Right lobe of liver (tissue), 6 donors: ENCODE measurements at regions not wholly inside any gene's neighbourhood (a gene's known extent, or its start where the extent isn't known, plus 50 kb on each side); places are given as distances from the start of the nearest gene placed in this dataset.
"Not testable (repeated sequence)": the region's sequence is repeated elsewhere in the genome, so short reads cannot be mapped to it uniquely, and the experiment has no call there.

Experiments
- ATAC-seq, 4 donors: fragments of 200-7000 bp; cut with Tn5 transposase; one replicate each; pipeline ENCODE4 v1.9.1; 2020; ENCODE audit warnings: mild to moderate bottlenecking in 4 of 4, moderate library complexity in 4 of 4
- DNase-seq, 3 donors: peaks; one replicate each; pipeline ENCODE4 v3.0.0-alpha.2; 2020
- H3K27ac ChIP-seq, 3 donors: fragments of 200-600 bp; one replicate each; pipeline ENCODE4 v1.8.0; 2022
- H3K27me3 ChIP-seq, 2 donors: fragments of 200-600 bp; one replicate each; pipeline ENCODE4 v1.8.0; 2022
- H3K36me3 ChIP-seq, 4 donors: fragments of 200-600 bp; sonication (generic) in 1 of 4; one replicate each; pipeline versions ENCODE4 v1.5.1 to v1.8.0; 2017 to 2022; ENCODE audit warnings: control low read depth in 1 of 4
- H3K4me1 ChIP-seq, 4 donors: fragments of 200-600 bp; sonication (generic) in 1 of 4; one replicate each; pipeline versions ENCODE4 v1.5.1 to v1.8.0; 2017 to 2022; ENCODE audit warnings: control low read depth in 1 of 4
- H3K4me3 ChIP-seq, 3 donors: fragments of 200-600 bp; one replicate each; pipeline ENCODE4 v1.8.0; 2022
- H3K9me3 ChIP-seq, 4 donors: fragments of 200-600 bp; sonication (generic) in 1 of 4; one replicate each; pipeline versions ENCODE4 v1.5.1 to v1.8.0; 2017 to 2022; ENCODE audit warnings: control low read depth in 1 of 4
- CTCF ChIP-seq, 4 donors: fragments of 200-600 bp in 3 of 4; fragments of 450-650 bp in 1 of 4; IDR thresholded peaks; one replicate each; pipeline versions ENCODE4 v1.5.1 to v1.8.0; 2016 to 2022; ENCODE audit warnings: antibody characterized with exemption in 4 of 4, mild to moderate bottlenecking in 2 of 4
- POLR2A ChIP-seq: fragments of 450-650 bp; IDR thresholded peaks from one replicate; pipeline ENCODE4 v1.6.1; 2017; ENCODE audit warnings: antibody characterized with exemption, mild to moderate bottlenecking
- WGBS: methylation state at CpG from one replicate; pipeline ENCODE4 v1.1.6; 2018; ENCODE audit warnings: low coverage, low lambda C conversion rate; ENCODE audit not compliant: insufficient coverage; ENCODE audit errors: missing lambda C conversion rate; 5-methylcytosine and 5-hydroxymethylcytosine counted together
- intact Hi-C, 2 donors: fragments of 100-400 bp; cut with DNase I; formaldehyde crosslinking; loops; one replicate each; pipeline versions ENCODE4 v1.11.2 to v1.14.1; 2022
- donor health status: DM: no; HTN: yes; CAD: no.
- donor health status: DM: no; HTN: no; CAD: no.
- donor health status: DM: no; HTN: no; CAD: no.
- donor health status: DM: no; HTN: yes; CAD: no.
- donor health status: DM: no; HTN: yes; CAD: no.

GRCh38 chr13:73521985-73522524, 463.2 kb downstream of the KLF5 start:
- no peaks in the 10 kb centered on the region for H3K27me3 ChIP-seq

DNA sequence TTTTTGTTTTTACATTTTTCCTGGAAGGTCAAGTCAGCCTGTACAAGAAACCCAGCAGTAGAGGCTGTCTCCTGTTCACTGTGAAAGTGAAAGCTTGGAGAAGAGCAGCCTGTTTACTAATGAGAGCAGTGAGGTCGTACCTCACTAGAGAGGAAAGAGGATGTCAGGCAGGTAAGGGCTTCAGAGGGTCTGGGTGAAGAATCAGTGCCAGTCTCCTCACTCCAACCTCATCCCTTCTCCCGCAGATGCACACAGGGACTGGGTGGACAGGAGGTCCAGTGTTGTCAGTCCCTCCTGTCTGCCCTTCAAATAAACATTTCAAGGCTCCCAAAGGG, 462.5 kb downstream of the KLF5 start:
- Histone ChIP-seq H3K36me3 (no peaks in the 10 kb centered on the region), H3K27me3 (no peaks in the 10 kb centered on the region), H3K9me3 (no peaks in the 10 kb centered on the region), H3K4me3 (no peak overlapping the region), H3K4me1 (no peaks in the 10 kb centered on the region), H3K27ac (no peak overlapping the region)
- ATAC-seq (peak in 2 of 4 donors; percentile 35 to 38), DNase-seq (no peak)
- WGBS: 23% methylated on average over 2 of the region's 2 CpGs
- no peak for TF ChIP-seq POLR2A
- TF ChIP-seq CTCF (IDR thresholded peaks at IDR 0.05): no peak
- intact Hi-C loops: no loop called here

More at GRCh38 chr13:73521985-73522524, 463.2 kb downstream of the KLF5 start:
- ATAC-seq (no peak), DNase-seq (no peak)
- Histone ChIP-seq H3K4me3 (no peak overlapping the region), H3K36me3 (no peaks in the 10 kb centered on the region), H3K27ac (no peak overlapping the region), H3K9me3 (no peaks in the 10 kb centered on the region), H3K4me1 (no peaks in the 10 kb centered on the region)
- WGBS: 70% methylated on average over 4 of the region's 4 CpGs
- TF ChIP-seq CTCF (IDR thresholded peaks at IDR 0.05) (no peak), POLR2A (no peak)
- intact Hi-C loops: no loop called here

GRCh38 chr13:73520566-73521289, 461.9 kb downstream of the KLF5 start:
- no peaks in the 10 kb centered on the region for H3K9me3 ChIP-seq
- no peaks in the 10 kb centered on the region for H3K36me3 ChIP-seq
- WGBS: 51% methylated on average over 7 of the region's 8 CpGs
- intact Hi-C loops: no loop called here
- H3K27me3 ChIP-seq: no peaks in the 10 kb centered on the region
- no peak overlapping the region for H3K4me3 ChIP-seq
- TF ChIP-seq POLR2A: no peak
- no peak for TF ChIP-seq CTCF (IDR thresholded peaks at IDR 0.05)
- ATAC-seq: no peak
- H3K4me1 ChIP-seq: no peaks in the 10 kb centered on the region
- no peak overlapping the region for H3K27ac ChIP-seq
- no peak for DNase-seq

GRCh38 chr13:73520135-73520534, 461.3 kb downstream of the KLF5 start:
- H3K36me3 ChIP-seq, H3K4me3 ChIP-seq, intact Hi-C loops, H3K9me3 ChIP-seq, DNase-seq, H3K27ac ChIP-seq, ATAC-seq, H3K27me3 ChIP-seq, H3K4me1 ChIP-seq: not testable (repeated sequence)
- WGBS: 58% methylated on average over 2 of the region's 2 CpGs

GRCh38 chr13:73519396-73520116, 460.8 kb downstream of the KLF5 start:
- no peaks in the 10 kb centered on the region for H3K9me3 ChIP-seq
- ATAC-seq: no peak
- DNase-seq: no peak
- WGBS: 68% methylated on average over 6 of the region's 6 CpGs
- no peak for TF ChIP-seq CTCF (IDR thresholded peaks at IDR 0.05)
- no peaks in the 10 kb centered on the region for H3K4me1 ChIP-seq
- intact Hi-C loops: no loop called here
- no peak overlapping the region for H3K27ac ChIP-seq
- no peak overlapping the region for H3K4me3 ChIP-seq
- no peaks in the 10 kb centered on the region for H3K27me3 ChIP-seq
- no peaks in the 10 kb centered on the region for H3K36me3 ChIP-seq
